NCI-H524 (cell line): ENCODE measurements at regions not wholly inside any gene's neighbourhood (a gene's known extent, or its start where the extent isn't known, plus 50 kb on each side); places are given as distances from the start of the nearest gene placed in this dataset.
"Not testable (repeated sequence)": the region's sequence is repeated elsewhere in the genome, so short reads cannot be mapped to it uniquely, and the experiment has no call there.

Experiments used
- DNase-seq, 2 experiments: peaks; one replicate each; lab custom pipeline; 2025; lab: John Stamatoyannopoulos, UW

DNA sequence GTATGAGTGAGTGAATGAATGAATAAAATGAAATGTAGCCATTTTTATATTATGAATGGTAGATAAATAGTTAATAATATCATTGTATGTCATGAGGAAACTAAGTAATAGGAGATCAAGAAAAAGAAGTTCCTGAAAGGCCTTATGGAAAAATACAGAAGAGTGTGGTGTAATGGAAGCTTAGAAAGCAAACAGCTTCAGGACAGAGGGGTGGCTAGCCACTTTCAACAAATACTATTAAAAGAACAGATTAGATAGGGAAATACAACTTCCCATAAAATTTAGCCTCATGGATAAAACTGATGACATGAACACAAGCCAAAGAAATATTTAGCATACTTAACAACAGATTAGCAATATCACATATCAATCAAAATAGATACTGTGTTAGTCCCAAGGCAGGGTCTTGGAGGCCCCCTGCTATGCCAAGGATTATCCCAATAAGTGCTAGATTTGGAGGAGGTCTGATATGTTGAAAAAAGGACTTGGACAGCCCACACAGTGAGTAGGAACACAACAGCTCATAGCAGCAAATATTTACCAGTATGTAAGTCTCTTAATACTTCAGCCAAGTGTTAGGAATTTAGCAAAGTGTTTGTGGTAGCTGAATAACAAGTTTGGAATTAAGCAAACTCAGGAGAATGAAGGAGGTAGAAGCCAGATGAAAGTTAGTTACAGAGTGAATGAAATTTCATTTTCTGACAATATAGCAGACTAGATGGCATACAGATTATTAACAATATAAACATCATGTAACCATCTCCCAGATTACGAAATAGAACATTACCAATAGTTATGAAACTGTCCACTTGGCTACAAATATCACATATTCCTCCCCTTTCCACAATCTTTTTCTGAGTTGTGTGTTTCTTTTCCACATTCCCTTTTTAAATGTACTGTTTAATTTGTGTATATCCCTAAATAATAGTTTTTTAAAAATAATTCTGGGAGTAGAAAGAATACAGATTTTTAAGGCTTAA lies 1632.0 kb downstream of the PCDH9 start:
- no peak for DNase-seq

DNA sequence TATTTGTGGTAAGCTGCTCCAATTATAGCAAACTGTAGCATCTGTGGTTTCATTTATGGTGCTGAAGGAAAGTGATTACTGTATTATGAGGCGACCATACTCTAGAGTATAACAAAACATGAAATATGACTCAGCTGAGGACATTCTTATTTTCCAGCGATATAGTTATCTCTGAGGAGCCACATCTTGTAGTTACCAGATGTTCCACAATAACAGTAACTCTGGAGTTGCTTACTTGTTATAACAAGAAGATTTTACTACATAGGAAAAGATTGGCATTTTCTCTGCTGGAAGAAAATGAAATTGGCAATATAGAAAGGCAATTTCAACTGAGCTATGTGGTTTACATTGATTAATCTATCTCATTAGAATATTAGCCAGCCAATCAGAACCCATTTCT lies 1634.2 kb downstream of the PCDH9 start:
- no peak for DNase-seq

DNA sequence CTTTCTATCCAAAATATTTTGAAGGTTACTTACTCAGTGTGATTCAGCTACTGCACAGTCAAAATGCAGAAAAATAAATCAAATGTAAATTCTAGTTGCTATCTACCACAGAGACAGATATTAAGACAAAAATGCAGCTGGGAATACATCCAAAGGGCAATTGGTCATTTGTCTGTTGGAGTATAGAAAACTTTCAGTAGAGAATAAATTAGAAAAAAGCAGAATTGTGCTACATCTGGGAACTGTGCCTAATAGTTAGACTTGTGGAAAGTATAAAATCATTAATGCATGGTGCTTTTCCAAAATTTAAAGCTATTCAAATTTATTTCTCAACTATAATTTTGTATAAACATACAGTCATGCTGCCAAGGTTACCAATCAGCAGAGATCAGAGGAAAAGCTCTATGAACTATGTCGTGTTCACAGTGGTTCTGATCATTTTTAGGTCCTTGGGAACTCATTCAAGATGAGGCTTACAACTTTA lies 1635.8 kb downstream of the PCDH9 start:
- no peak for DNase-seq

DNA sequence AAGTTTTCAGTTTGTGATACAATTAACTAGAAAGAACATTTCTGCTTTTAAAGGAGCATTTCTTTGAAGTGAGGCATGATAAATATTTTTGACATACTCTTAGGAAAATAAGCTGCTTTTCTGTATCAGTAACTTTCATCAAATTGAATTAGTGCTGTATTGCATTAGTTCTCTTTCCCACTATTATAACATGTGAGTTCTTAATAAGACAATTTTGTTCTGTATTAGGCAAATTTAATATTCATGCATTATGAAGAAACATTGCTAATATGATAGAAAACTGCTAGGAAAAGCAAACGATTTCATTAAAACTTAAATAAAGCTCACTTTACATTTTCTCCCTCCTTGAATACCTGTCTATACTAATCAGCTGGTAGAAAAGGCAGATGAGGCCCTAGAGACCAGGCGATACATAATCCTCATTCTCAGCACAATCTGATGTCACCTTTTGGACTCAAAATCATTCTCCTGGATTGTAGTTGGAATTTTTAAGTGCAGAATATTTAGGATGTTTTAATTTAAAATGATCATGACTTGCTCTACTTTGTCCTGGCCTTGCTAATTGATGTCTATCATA lies 1636.8 kb downstream of the PCDH9 start:
- no peak for DNase-seq

DNA sequence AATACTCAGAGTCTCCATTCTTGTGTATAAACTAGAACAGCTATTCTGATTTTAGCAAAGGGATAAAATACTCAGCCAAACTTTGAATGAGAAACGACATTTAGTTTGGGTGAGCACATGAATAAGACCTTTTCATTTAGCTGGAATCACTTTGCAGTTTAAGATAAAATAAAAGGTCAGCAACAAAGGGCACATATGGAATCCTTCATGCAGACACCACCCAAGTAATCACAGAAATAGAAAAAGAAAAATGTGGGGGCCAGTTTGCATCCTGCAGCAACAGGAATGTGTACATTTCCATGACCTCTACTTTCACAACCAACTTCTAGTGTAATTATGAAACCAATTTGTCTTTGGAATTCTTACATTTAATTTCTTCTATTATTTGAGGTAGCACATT lies 1637.4 kb downstream of the PCDH9 start:
- no peak for DNase-seq

DNA sequence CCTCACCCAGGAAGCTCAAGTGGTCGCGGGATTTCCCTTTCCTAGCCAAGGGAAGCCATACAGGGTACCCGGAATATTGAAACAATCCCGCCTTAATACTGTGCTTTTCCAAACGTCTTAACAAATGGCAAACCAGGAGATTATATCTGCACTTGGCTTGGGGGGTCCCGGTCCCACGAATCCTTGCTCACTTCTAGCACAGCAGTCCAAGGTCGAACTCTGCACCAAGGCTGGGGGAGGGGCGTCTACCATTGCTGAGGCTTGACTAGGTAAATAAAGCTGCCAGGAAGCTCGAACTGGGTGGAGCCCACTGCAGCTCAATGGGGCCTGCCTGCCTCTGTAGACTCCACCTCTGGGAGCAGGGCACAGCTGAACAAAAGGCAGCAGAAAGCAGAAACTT lies 1644.8 kb downstream of the PCDH9 start:
- DNase-seq = no peak

DNA sequence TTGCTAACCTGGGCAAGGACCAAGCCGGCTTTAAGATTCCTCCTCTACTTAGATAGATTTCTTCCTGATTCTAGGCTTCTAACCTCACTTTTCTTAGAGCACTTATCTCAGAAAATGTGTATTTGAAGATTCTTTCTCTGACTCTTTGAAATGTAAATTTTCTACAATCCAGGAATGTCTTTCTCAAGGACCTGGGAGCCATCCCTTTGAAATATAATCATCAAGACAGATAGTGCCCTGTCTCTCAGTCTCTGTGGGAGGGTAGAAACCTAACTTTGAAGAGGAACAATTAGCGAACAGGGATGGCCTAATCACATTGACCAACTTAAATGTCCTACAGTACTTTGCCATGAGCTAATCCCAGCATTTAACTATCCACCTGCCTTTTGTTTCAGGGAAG lies 1646.0 kb downstream of the PCDH9 start:
- no peak for DNase-seq

DNA sequence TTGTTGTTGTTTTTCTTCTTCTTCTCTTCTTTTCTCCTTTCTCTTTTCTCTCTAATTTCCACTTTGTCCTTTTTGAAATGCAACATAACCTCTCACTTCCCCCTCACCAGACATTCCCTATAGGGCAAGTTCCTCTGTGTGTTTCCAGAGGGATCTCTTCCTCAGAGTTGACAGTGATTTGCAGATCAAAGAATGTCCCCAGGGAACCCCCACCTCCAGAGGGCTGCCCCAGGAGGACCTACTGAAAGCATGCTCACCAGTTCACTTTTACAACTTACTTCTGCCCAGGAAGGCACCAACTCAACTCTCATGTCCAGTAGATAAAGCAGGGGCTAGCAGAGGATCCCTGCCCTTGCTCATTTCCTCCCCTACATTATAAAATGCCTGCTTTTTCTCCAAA lies 1648.0 kb downstream of the PCDH9 start:
- no peak for DNase-seq

DNA sequence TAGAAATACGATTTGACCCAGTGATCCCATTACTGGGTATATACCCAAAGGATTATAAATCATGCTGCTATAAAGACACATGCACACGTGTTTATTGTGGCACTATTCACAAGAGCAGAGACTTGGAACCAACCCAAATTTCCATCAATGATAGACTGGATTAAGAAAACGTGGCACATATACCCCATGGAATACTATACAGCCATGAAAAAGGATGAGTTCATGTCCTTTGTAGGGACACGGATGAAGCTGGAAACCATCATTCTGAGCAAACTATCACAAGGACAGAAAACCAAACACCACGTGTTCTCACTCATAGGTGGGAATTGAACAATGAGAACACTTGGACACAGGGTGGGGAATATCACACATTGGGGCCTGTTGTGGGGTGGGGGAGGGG lies 1665.6 kb downstream of the PCDH9 start:
- not testable (repeated sequence) for DNase-seq

DNA sequence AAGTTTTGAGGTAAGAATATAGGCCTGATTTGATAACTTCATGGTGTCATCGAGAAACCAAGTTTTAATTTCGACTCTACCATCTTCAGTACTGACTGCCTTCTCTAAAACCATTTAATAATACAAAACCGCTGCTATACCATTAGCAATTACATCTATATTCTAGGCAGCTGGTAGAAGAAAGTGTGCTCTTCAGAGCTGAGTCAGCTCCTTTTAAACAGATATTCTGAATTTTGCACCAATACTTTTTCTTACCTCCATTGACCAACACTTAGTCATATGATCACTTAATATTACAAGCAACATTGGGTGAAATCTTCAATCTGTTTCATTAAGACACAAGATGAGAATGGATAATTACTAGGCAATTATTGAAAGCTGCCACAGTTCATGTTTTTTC lies 1667.8 kb downstream of the PCDH9 start:
- no peak for DNase-seq

DNA sequence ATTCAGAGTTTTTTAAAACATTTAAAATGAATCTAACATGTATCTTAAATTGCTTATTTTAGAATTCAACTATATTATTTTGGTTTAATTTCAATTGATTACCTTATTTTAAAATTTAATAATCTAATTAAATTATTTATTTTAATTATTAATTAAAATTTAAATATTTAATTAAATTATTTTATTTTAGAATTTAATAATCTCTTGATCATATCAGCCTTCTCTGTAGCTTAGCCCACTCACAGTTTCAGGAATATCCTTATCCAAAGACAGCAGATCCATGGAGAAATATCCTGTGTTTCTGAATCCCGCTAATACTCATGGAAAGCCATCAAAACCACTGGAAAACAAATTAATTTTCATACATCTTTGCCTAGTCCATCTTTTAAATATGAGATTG lies 1669.2 kb downstream of the PCDH9 start:
- DNase-seq = no peak

DNA sequence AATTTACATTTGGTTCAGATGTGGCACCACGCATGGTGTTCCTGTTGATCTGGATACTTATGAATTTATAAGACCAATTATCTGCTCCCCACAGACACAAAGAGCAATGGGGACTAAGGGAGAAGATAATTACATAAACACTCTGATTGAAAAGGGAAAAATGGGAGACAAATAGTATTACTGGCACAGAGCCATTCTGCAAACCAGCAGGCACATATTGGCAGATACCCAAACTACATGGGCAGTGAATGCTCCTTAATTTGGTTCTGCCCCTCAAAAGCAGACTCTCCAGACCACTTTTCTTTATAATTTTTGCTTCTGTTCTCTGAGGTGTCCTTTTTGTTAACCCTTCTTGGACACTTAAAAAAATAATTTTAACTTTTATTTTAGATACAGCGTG lies 1674.2 kb downstream of the PCDH9 start:
- DNase-seq = no peak

DNA sequence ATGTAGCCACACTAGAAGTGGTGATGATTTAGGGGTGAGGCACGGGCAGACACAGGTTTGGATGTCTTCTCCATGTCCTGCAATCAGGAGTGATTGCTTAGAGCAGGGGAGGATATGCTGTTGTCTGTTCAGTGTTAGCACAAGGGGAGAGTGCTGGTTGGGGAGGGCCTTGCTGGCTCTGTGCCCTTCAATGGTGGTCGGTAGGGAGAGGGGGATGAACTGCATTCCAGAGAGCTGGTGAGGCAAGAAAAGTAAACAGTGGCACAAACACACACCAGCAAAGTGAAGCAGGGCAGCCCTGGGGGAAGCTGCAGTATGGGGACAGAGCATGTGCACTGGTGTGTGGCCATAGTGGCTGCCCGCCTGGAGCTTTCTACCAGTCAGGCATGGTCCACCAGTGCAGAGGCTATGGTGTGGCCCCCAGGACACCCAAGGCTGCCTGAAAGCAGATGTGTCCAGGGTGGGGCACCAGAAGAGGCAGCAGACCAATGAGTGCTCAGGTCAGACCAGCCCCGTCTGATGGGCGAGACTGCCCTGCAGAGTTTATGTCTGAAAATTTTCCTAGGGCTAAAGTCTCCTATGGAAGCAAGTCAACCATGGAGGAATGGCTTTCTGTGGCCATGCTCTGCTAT lies 1676.9 kb downstream of the PCDH9 start:
- DNase-seq = no peak

DNA sequence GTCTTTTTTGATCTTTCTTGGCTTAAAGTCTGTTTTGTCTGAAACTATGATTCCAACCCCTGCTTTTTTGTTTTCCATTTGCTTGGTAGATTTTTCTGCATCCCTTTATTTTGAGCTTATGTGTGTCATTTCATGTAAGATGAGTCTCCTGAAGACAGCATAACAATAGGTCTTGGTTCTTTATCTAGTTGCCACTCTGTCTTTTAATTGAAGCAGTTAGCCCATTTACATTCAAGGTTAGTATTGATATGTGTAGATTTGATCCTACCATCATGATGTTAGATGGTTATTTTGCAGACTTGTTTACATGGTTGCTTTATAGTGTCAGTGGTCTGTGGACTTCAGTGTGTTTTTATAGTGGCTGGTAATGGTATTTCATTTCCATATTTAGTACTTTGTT lies 1678.9 kb downstream of the PCDH9 start:
- DNase-seq = no peak

DNA sequence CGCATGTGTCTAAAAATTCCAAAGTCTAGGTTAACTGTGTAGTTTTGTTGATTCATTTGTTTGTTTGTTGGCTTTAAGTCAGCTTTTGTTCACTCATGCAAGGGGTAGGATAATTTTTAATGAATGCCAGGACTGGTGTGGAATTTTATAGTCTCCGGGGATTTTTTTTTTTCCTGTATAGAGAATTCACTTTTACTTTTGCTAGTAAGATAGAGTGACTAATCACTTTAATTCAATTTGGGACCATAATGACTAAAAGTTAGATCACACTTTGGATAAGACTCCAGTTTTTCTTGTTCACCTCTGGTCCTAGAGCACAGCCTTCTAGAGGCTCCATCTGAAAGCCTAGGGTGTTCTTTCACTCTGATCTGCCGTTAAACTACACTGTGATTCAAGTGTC lies 1690.0 kb downstream of the PCDH9 start:
- no peak for DNase-seq

DNA sequence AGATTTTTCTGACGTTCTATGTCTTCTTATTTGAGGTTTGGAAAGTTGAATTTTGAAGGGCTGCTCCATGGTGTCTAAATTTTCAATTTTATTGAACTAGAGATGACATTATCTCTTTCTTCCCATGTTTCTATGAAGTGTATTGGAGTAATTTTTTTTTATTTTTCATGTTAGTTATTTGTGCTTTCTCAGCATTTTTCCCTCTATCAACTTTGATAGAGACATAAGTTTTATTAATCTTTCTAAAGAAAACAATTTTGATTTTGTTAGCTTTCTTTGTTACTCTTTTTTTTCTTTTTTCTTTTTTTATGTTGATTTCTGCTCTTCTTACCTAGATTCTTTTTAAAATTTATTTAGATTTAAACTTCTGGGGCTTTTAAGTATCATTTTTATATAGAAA lies 1694.8 kb downstream of the PCDH9 start:
- no peak for DNase-seq

DNA sequence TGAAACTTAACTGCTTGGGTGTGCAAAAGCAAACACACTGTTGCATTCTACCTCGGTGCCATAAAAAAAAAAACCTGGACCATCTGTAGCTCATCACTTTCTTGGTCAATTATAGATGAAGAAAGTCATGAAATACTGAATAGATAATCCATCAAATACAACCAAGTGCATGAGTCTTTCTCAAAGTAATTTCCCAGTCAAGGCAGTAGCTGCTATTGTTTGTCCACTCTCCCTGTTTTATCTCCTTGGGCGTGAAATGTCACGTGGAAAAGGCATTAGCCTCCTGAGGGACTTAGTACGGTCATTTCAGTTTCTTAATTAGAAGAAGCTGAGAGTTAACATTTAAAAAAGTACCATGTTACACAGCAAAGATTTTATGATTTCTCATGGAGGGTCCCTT lies 1697.9 kb downstream of the PCDH9 start:
- no peak for DNase-seq

DNA sequence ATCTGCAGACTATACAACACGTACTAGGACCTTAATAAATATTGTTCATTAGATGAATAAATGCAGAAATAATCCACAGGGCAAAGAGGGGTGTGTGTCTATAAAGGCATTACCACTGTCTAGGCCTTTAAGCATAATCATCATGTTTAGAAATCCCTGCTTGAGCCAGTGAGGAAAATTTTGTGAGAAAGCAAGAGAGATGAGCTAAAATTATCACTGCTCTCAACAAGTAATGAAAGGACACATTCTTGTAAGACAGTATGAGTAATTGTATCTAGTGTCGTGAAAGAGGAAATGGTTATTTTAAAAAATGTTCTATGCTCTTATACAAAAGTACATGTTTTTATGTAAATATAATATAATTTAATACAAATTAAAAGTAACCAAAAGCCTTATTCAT lies 1699.4 kb downstream of the PCDH9 start:
- no peak for DNase-seq

DNA sequence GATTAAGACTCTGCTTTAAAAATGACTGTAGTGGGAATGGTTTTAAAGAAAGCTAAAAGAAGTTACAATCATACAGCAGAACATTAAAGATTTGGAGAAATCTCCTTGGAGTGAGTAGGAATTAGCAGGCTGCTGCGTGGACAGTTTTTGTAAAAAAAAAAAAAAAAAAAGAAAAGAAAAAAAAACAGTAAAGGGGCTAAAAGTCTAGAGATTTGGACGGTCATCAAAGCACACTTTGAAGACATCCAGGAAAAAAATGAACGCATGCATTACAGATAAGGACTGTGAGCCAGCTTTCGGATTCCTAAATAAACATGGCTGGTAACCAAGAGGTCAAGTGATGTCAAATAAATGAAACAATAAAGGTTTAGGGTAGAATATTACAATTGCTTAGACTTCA lies 1700.6 kb downstream of the PCDH9 start:
- no peak for DNase-seq

DNA sequence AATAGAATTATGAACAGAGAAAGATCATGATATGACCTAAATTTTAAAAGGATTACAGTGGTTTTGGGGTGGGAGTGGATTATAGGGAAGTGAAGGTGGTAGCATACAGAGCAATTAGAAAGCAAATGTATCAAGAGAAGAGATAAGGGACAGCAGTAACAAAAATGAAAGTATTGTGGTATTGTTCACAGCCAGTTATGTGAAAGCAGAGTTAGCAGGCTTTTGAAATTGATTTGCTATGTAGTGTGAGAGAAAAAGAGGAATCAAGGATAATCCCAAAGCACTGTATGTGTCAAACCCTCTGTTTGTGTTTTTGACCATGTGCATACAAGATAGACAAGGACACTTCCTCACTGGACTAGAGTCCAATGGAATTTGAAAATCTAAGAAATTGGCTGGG lies 1721.4 kb downstream of the PCDH9 start:
- DNase-seq = no peak

DNA sequence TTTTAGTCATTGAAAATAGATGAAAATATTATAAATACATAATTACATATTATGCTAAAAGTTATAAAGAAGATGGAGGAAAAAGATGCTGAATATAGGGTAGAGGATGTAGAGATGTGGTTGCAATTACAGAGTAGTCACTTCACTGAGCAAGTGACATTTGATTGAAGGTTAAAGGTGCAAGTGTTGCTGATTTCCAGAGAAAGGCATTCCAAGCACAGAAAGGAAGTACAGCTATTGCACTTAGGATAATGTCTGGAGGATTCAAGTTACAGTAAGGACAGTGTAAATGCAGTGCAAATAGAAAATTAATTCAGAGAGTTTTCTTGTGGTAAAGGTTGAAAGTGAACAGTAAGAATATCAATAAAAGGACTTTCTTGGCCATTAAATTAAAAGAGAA lies 1721.8 kb downstream of the PCDH9 start:
- DNase-seq = no peak

DNA sequence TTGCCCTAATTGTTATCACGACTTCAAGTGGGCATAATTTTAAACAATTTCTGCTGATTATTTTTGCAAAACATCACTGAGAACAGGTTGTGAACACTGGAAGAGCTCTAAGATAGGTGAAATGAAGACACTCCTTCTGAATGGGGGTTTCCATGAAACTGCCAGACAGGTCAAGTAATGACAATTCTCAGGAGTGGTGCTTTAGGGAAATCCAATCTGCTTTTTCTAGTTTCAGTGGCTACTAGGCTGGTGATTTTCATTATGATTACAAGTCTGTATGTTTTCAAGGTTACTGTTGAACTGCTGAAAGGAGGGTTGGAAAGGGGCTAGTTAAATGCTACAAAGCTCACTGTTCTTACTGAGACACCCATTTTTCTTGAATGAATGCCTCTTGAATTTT lies 1724.2 kb downstream of the PCDH9 start:
- DNase-seq = no peak

DNA sequence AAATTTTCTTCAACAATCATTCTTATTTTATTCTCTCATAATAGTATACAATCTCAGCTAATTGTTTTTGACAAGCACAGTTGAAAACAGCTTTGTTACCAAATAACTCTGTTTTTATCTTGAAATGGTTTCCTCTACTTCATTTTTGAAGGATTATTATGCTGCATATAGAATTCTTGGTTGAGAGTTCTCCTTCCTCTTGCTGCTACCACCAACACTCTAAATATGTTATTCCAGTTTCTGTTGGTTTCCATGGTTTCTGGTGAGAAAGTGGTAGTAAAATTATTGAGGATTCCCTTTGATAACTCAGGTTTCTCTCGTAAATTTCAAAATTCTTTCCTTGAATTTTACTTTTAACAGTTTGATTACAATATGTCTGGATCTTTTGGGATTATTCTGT lies 1725.9 kb downstream of the PCDH9 start:
- no peak for DNase-seq
